ENCODE measurements at regions not wholly inside any gene's neighbourhood (a gene's known extent, or its start where the extent isn't known, plus 50 kb on each side); places are given as distances from the start of the nearest gene placed in this dataset.

DNA sequence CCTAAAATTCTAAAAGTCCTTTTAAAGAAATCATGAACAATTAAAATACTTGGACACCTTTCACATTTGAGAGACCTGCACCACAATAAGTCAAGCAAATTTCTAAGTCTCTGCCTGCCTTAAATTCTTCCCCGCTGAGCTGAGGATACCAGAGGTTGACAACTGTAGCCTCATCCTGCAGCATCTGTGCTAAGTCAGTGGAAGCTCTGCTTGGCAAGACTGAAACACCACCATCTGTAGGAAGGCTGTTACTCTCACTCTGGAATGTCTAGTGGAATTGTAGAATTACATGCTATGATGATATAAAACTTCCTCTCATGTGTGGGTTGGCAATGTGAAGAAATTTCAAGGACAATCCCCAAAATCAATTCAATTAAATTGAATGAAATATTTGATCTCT is 1756.5 kb downstream of the NCAM2 start (continued):
- TF ChIP-seq SP4 (IDR thresholded peaks at IDR 0.05; ENCODE audit: low read length) (no peak), GTF2F1 (IDR thresholded peaks at IDR 0.05; ENCODE audit: borderline replicate concordance, low read depth, low read length) (no peak), CHD1 (IDR thresholded peaks at IDR 0.05; ENCODE audit: low read depth, low read length) (no peak), BRCA1 (IDR thresholded peaks at IDR 0.05; ENCODE audit: low read depth, low read length) (no peak), TBP (IDR thresholded peaks at IDR 0.05; ENCODE audit: low read depth, low read length) (no peak)

All from H1 (cell line).